Natural killer cell (primary cell): ENCODE measurements at regions not wholly inside any gene's neighbourhood (a gene's known extent, or its start where the extent isn't known, plus 50 kb on each side); places are given as distances from the start of the nearest gene placed in this dataset.
"Not testable (repeated sequence)": the region's sequence is repeated elsewhere in the genome, so short reads cannot be mapped to it uniquely, and the experiment has no call there.

Experiments used
- ATAC-seq, 3 donors: fragments of 150-1000 bp in 2 of 3; fragments of 200-7000 bp in 1 of 3; cut with Tn5 transposase; 1 replicate in 1 of 3; 2 replicates in 2 of 3; pipeline ENCODE4 v1.10.0; 2021; ENCODE audit warnings: mild to moderate bottlenecking in 2 of 3, moderate library complexity in 2 of 3
- DNase-seq, 2 donors: peaks; one replicate each; pipeline versions ENCODE4 v3.0.0 to v3.0.0-alpha.2; 2013 to 2021; ENCODE audit warnings: mixed read lengths in 1 of 2
- H3K27ac ChIP-seq: one replicate; pipeline ENCODE4 v1.5.1; 2013; ENCODE audit warnings: mild to moderate bottlenecking, low read length
- H3K27me3 ChIP-seq: one replicate; pipeline ENCODE4 v1.6.1; 2013; ENCODE audit warnings: low read length; ENCODE audit not compliant: control insufficient read depth, insufficient read depth
- H3K36me3 ChIP-seq: one replicate; pipeline ENCODE4 v1.6.1; 2013; ENCODE audit warnings: low read length; ENCODE audit not compliant: control insufficient read depth, insufficient read depth
- H3K4me1 ChIP-seq: one replicate; pipeline ENCODE4 v1.6.1; 2013; ENCODE audit warnings: low read length; ENCODE audit not compliant: control insufficient read depth, insufficient read depth
- H3K4me3 ChIP-seq: one replicate; pipeline ENCODE4 v1.5.1; 2013; ENCODE audit warnings: low read length
- H3K9me3 ChIP-seq: one replicate; pipeline ENCODE4 v1.6.1; 2013; ENCODE audit warnings: low read length; ENCODE audit not compliant: control insufficient read depth, insufficient read depth
- H3K27ac Mint-ChIP-seq, 2 donors: one replicate each; pipeline ENCODE4 v1.8.0; 2022; ENCODE audit warnings: mild to moderate bottlenecking in 2 of 2, mixed read lengths in 2 of 2, moderate library complexity in 1 of 2
- H3K27me3 Mint-ChIP-seq, 2 donors: one replicate each; pipeline ENCODE4 v1.8.0; 2022; ENCODE audit warnings: low read depth in 2 of 2, mixed read lengths in 2 of 2
- H3K36me3 Mint-ChIP-seq: one replicate; pipeline ENCODE4 v1.8.0; 2022; ENCODE audit warnings: mixed read lengths
- H3K4me1 Mint-ChIP-seq, 2 donors: one replicate each; pipeline ENCODE4 v1.8.0; 2022; ENCODE audit warnings: mixed read lengths in 2 of 2
- H3K4me3 Mint-ChIP-seq: one replicate; pipeline ENCODE4 v1.8.0; 2022; ENCODE audit warnings: mild to moderate bottlenecking, moderate library complexity, mixed read lengths
- H3K9me3 Mint-ChIP-seq, 2 donors: one replicate each; pipeline ENCODE4 v1.8.0; 2022; ENCODE audit warnings: mixed read lengths in 2 of 2
- CTCF ChIP-seq: fragments of 200-600 bp; IDR thresholded peaks from one replicate; pipeline ENCODE4 v1.8.0; 2022; ENCODE audit warnings: antibody characterized with exemption
- WGBS: methylation state at CpG from one replicate; pipeline ENCODE4 v1.1.7; 2013; ENCODE audit warnings: missing lambda C conversion rate; ENCODE audit not compliant: insufficient coverage; 5-methylcytosine and 5-hydroxymethylcytosine counted together
- intact Hi-C: fragments of 100-400 bp; cut with micrococcal nuclease; formaldehyde crosslinking; loops from one replicate; pipeline ENCODE4 v1.14.2; 2022

- H3K4me1 Mint-ChIP-seq = no peaks in the 10 kb centered on the region
- TF ChIP-seq CTCF = no peak
- H3K27ac ChIP-seq = no peak overlapping the region
- no peaks in the 10 kb centered on the region for H3K9me3 ChIP-seq
- no peak for ATAC-seq
- no peaks in the 10 kb centered on the region for H3K36me3 Mint-ChIP-seq
- H3K27ac Mint-ChIP-seq = no peak overlapping the region
- no peaks in the 10 kb centered on the region for H3K9me3 Mint-ChIP-seq
- intact Hi-C loops = no loop called here
- no peak overlapping the region for H3K4me3 ChIP-seq
- no peaks in the 10 kb centered on the region for H3K27me3 ChIP-seq
- no peaks in the 10 kb centered on the region for H3K4me1 ChIP-seq
- DNase-seq = no peak
- no peak overlapping the region for H3K4me3 Mint-ChIP-seq
- 87% methylated on average over 4 of the region's 5 CpGs for WGBS
- no peaks in the 10 kb centered on the region for H3K27me3 Mint-ChIP-seq
- H3K36me3 ChIP-seq = no peaks in the 10 kb centered on the region
These were observed 86.6 kb upstream of the ZDHHC15 start for GRCh38 chrX:75609406-75609805.

GRCh38 chrX:75603833-75604232, 81.0 kb upstream of the ZDHHC15 start:
- no peaks in the 10 kb centered on the region for H3K36me3 ChIP-seq
- no peak overlapping the region for H3K4me3 ChIP-seq
- Mint-ChIP-seq H3K9me3 (no peaks in the 10 kb centered on the region), H3K4me3 (no peak overlapping the region), H3K36me3 (no peaks in the 10 kb centered on the region), H3K27ac (no peak overlapping the region), H3K4me1 (no peaks in the 10 kb centered on the region), H3K27me3 (no peaks in the 10 kb centered on the region)
- ATAC-seq (peak in 2 of 3 donors; percentile 34 to 71), DNase-seq (peak in 1 of 2 donors; percentile 46)
- H3K4me1 ChIP-seq = no peaks in the 10 kb centered on the region
- H3K27ac ChIP-seq = no peak overlapping the region
- H3K27me3 ChIP-seq = no peaks in the 10 kb centered on the region
- peak; percentile 33 for TF ChIP-seq CTCF
- intact Hi-C loops = no loop called here
- no peaks in the 10 kb centered on the region for H3K9me3 ChIP-seq

GRCh38 chrX:75602022-75602421, 79.2 kb upstream of the ZDHHC15 start:
- intact Hi-C loops, H3K4me1 Mint-ChIP-seq, H3K9me3 Mint-ChIP-seq, H3K4me3 ChIP-seq, H3K27me3 ChIP-seq, ATAC-seq, DNase-seq, H3K27me3 Mint-ChIP-seq, H3K4me1 ChIP-seq, H3K4me3 Mint-ChIP-seq, H3K36me3 Mint-ChIP-seq, H3K27ac Mint-ChIP-seq, H3K27ac ChIP-seq, H3K9me3 ChIP-seq, H3K36me3 ChIP-seq: not testable (repeated sequence)
- 96% methylated on average over 12 of the region's 12 CpGs for WGBS

- H3K4me3 ChIP-seq = no peak overlapping the region
- Mint-ChIP-seq H3K36me3 (no peaks in the 10 kb centered on the region), H3K9me3 (no peaks in the 10 kb centered on the region), H3K27ac (no peak overlapping the region), H3K27me3 (no peaks in the 10 kb centered on the region), H3K4me1 (no peaks in the 10 kb centered on the region), H3K4me3 (no peak overlapping the region)
- no peaks in the 10 kb centered on the region for H3K4me1 ChIP-seq
- no peaks in the 10 kb centered on the region for H3K36me3 ChIP-seq
- intact Hi-C loops = no loop called here
- WGBS = no CpG with 5 or more reads among the region's 2 CpGs
- ATAC-seq (no peak), DNase-seq (no peak)
- H3K9me3 ChIP-seq = no peaks in the 10 kb centered on the region
- no peaks in the 10 kb centered on the region for H3K27me3 ChIP-seq
- no peak overlapping the region for H3K27ac ChIP-seq
- no peak for TF ChIP-seq CTCF
These were observed 73.3 kb upstream of the ZDHHC15 start for GRCh38 chrX:75596178-75596577.

GRCh38 chrX:75593186-75593585, 70.3 kb upstream of the ZDHHC15 start:
- DNase-seq, H3K4me3 ChIP-seq, H3K27me3 Mint-ChIP-seq, H3K27ac Mint-ChIP-seq, H3K4me1 Mint-ChIP-seq, H3K27me3 ChIP-seq, intact Hi-C loops, H3K27ac ChIP-seq, H3K36me3 Mint-ChIP-seq, H3K9me3 ChIP-seq, H3K4me1 ChIP-seq, H3K36me3 ChIP-seq, H3K4me3 Mint-ChIP-seq, H3K9me3 Mint-ChIP-seq, ATAC-seq: not testable (repeated sequence)
- 100% methylated on average over 6 of the region's 7 CpGs for WGBS
